ENCODE measurements at regions not wholly inside any gene's neighbourhood (a gene's known extent, or its start where the extent isn't known, plus 50 kb on each side); places are given as distances from the start of the nearest gene placed in this dataset.

DNA sequence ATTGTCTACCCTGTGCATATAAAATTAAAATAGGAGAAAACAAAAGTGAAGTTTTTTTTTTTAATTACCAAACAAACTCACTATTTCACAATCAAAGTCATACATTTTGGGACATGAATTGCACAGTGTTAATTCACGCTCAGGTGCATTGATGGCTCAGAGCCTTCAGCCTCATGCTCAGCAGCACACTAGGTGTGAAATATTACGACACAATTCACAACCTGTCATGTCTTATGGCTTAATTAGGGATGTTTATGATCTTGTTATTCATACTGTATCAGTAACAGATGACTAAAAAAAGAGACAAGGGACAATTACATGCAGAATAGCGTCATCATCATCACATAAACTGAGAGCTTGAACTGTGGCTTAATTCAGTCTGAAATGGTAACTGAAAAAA, 2005.5 kb upstream of the PCDH20 start:
- Mint-ChIP-seq H3K27ac (no peak overlapping the region), H3K9me3 (peaks cover 26% of the 10 kb centered on the region), H3K4me1 (peaks cover 5% of the 10 kb centered on the region), H3K27me3 (ENCODE audit: low read depth) (no peaks in the 10 kb centered on the region; the same call in 1 of the 2 replicates), H3K36me3 (peaks cover 7% of the 10 kb centered on the region), H3K4me3 (no peak overlapping the region)
- TF ChIP-seq CREB1 (CRISPR knock-in tag; IDR thresholded peaks at IDR 0.05) = no peak
- no peak for TF ChIP-seq ZNF416 (CRISPR knock-in tag; IDR thresholded peaks at IDR 0.05)
- TF ChIP-seq, protein P1, sequence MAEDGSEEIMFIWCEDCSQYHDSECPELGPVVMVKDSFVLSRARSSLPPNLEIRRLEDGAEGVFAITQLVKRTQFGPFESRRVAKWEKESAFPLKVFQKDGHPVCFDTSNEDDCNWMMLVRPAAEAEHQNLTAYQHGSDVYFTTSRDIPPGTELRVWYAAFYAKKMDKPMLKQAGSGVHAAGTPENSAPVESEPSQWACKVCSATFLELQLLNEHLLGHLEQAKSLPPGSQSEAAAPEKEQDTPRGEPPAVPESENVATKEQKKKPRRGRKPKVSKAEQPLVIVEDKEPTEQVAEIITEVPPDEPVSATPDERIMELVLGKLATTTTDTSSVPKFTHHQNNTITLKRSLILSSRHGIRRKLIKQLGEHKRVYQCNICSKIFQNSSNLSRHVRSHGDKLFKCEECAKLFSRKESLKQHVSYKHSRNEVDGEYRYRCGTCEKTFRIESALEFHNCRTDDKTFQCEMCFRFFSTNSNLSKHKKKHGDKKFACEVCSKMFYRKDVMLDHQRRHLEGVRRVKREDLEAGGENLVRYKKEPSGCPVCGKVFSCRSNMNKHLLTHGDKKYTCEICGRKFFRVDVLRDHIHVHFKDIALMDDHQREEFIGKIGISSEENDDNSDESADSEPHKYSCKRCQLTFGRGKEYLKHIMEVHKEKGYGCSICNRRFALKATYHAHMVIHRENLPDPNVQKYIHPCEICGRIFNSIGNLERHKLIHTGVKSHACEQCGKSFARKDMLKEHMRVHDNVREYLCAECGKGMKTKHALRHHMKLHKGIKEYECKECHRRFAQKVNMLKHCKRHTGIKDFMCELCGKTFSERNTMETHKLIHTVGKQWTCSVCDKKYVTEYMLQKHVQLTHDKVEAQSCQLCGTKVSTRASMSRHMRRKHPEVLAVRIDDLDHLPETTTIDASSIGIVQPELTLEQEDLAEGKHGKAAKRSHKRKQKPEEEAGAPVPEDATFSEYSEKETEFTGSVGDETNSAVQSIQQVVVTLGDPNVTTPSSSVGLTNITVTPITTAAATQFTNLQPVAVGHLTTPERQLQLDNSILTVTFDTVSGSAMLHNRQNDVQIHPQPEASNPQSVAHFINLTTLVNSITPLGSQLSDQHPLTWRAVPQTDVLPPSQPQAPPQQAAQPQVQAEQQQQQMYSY (CRISPR knock-in tag; IDR thresholded peaks at IDR 0.05) = no peak
- TF ChIP-seq NFE2L1 (CRISPR knock-in tag; IDR thresholded peaks at IDR 0.05) = no peak
- no peak for TF ChIP-seq ATF1 (CRISPR knock-in tag; IDR thresholded peaks at IDR 0.05)
- TF ChIP-seq SMAD3 (CRISPR knock-in tag; IDR thresholded peaks at IDR 0.05; ENCODE audit: borderline replicate concordance) = no peak
- no peak for TF ChIP-seq ZNF138 (CRISPR knock-in tag; conservative IDR thresholded peaks at IDR 0.05)
- TF ChIP-seq, protein P2, sequence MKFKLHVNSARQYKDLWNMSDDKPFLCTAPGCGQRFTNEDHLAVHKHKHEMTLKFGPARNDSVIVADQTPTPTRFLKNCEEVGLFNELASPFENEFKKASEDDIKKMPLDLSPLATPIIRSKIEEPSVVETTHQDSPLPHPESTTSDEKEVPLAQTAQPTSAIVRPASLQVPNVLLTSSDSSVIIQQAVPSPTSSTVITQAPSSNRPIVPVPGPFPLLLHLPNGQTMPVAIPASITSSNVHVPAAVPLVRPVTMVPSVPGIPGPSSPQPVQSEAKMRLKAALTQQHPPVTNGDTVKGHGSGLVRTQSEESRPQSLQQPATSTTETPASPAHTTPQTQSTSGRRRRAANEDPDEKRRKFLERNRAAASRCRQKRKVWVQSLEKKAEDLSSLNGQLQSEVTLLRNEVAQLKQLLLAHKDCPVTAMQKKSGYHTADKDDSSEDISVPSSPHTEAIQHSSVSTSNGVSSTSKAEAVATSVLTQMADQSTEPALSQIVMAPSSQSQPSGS (CRISPR knock-in tag; IDR thresholded peaks at IDR 0.05; ENCODE audit: borderline replicate concordance, low read depth) = no peak
- TF ChIP-seq, protein P3, sequence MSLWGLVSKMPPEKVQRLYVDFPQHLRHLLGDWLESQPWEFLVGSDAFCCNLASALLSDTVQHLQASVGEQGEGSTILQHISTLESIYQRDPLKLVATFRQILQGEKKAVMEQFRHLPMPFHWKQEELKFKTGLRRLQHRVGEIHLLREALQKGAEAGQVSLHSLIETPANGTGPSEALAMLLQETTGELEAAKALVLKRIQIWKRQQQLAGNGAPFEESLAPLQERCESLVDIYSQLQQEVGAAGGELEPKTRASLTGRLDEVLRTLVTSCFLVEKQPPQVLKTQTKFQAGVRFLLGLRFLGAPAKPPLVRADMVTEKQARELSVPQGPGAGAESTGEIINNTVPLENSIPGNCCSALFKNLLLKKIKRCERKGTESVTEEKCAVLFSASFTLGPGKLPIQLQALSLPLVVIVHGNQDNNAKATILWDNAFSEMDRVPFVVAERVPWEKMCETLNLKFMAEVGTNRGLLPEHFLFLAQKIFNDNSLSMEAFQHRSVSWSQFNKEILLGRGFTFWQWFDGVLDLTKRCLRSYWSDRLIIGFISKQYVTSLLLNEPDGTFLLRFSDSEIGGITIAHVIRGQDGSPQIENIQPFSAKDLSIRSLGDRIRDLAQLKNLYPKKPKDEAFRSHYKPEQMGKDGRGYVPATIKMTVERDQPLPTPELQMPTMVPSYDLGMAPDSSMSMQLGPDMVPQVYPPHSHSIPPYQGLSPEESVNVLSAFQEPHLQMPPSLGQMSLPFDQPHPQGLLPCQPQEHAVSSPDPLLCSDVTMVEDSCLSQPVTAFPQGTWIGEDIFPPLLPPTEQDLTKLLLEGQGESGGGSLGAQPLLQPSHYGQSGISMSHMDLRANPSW (CRISPR knock-in tag; conservative IDR thresholded peaks at IDR 0.05; ENCODE audit: low read depth) = no peak
- TF ChIP-seq GABPB1 (CRISPR knock-in tag; IDR thresholded peaks at IDR 0.05) = no peak
- TF ChIP-seq ZNF423 (CRISPR knock-in tag; IDR thresholded peaks at IDR 0.05) = no peak
- TF ChIP-seq NR2C2 (CRISPR knock-in tag; IDR thresholded peaks at IDR 0.05) = no peak
- TF ChIP-seq TP53 (CRISPR knock-in tag; IDR thresholded peaks at IDR 0.05) = no peak
- no peak for TF ChIP-seq KAT7 (CRISPR knock-in tag; IDR thresholded peaks at IDR 0.05; ENCODE audit: borderline replicate concordance)
- TF ChIP-seq RELA (CRISPR knock-in tag; IDR thresholded peaks at IDR 0.05; ENCODE audit: borderline replicate concordance) = no peak
- no peak for TF ChIP-seq USF2 (CRISPR knock-in tag; IDR thresholded peaks at IDR 0.05)
- TF ChIP-seq, protein P4, sequence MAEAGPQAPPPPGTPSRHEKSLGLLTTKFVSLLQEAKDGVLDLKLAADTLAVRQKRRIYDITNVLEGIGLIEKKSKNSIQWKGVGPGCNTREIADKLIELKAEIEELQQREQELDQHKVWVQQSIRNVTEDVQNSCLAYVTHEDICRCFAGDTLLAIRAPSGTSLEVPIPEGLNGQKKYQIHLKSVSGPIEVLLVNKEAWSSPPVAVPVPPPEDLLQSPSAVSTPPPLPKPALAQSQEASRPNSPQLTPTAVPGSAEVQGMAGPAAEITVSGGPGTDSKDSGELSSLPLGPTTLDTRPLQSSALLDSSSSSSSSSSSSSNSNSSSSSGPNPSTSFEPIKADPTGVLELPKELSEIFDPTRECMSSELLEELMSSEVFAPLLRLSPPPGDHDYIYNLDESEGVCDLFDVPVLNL (CRISPR knock-in tag; IDR thresholded peaks at IDR 0.05; ENCODE audit: borderline replicate concordance, low read depth) = no peak
- TF ChIP-seq, protein P5, sequence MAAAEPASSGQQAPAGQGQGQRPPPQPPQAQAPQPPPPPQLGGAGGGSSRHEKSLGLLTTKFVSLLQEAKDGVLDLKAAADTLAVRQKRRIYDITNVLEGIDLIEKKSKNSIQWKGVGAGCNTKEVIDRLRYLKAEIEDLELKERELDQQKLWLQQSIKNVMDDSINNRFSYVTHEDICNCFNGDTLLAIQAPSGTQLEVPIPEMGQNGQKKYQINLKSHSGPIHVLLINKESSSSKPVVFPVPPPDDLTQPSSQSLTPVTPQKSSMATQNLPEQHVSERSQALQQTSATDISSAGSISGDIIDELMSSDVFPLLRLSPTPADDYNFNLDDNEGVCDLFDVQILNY (CRISPR knock-in tag; IDR thresholded peaks at IDR 0.05) = no peak
- no peak for TF ChIP-seq CREM (CRISPR knock-in tag; IDR thresholded peaks at IDR 0.05)
- TF ChIP-seq RORB (CRISPR knock-in tag; IDR thresholded peaks at IDR 0.05) = no peak
- POLR2A ChIA-PET = no interaction called here
- CTCF ChIA-PET = no interaction called here
- DNase-seq (ENCODE audit: low spot score) (no peak), ATAC-seq (no peak)
